HepG2 (cell line): ENCODE measurements at regions not wholly inside any gene's neighbourhood (a gene's known extent, or its start where the extent isn't known, plus 50 kb on each side); places are given as distances from the start of the nearest gene placed in this dataset.

Source experiments
- ATAC-seq: fragments of 200-7000 bp; cut with Tn5 transposase; 3 replicates; pipeline ENCODE4 v1.9.1; 2020; ENCODE audit warnings: mild to moderate bottlenecking, moderate library complexity
- BruUV-seq: library from RNA; stranded (reverse); fragments of 400-500 nt; replicated peaks from 2 replicates; lab custom pipeline; 2021; lab: Mats Ljungman, UMichigan
- CTCF ChIA-PET: fragments of 300-600 bp; formaldehyde crosslinking; extraction: SDS; loops from one replicate; lab custom pipeline; 2021; ENCODE audit warnings: low total read pairs, inconsistent platforms, low intra/inter-chr PET ratio; lab: Yijun Ruan, JAX
- POLR2A ChIA-PET: fragments of 350-600 bp; sonication (Branson Sonifier 250); formaldehyde crosslinking; loops from one replicate; lab custom pipeline; 2020; ENCODE audit warnings: antibody characterized with exemption, inconsistent platforms; lab: Yijun Ruan, JAX
- DNase-seq: peaks from one replicate; pipeline ENCODE4 v3.0.0-alpha.2; 2015; ENCODE audit warnings: low spot score
- FAIRE-seq: peaks from 3 replicates; lab custom pipeline; 2011; peaks lifted over from hg19 to GRCh38; lab: Jason Lieb, UNC
- H2AFZ ChIP-seq: one replicate; pipeline ENCODE4 v1.6.1; 2011; ENCODE audit warnings: low read length, inconsistent platforms
- H3K27ac ChIP-seq: fragments of 300-600 bp; 3 replicates; pipeline ENCODE4 v1.8.0; 2011; ENCODE audit warnings: mixed run types, mild to moderate bottlenecking, mixed read lengths, low read length, inconsistent platforms; ENCODE audit not compliant: insufficient read depth; ENCODE audit errors: extremely low read length
- H3K27me3 ChIP-seq, 2 experiments: fragments of 200-600 bp in 1 of 2; 2 replicates in 1 of 2; 3 replicates in 1 of 2; pipeline versions ENCODE4 v1.6.0 to v1.8.0; 2011; ENCODE audit warnings: low read length in 2 of 2, mild to moderate bottlenecking in 2 of 2, moderate library complexity in 2 of 2, inconsistent platforms in 1 of 2; ENCODE audit not compliant: insufficient read depth in 2 of 2, control insufficient read depth in 1 of 2
- H3K36me3 ChIP-seq, 2 experiments: fragments of 200-600 bp in 1 of 2; replicated peaks in 1 of 2; 2 replicates in 1 of 2; 3 replicates in 1 of 2; pipeline versions ENCODE4 v1.5.1 to v1.8.0; 2011; ENCODE audit warnings: low read length in 2 of 2, inconsistent platforms in 1 of 2; ENCODE audit not compliant: insufficient read depth in 2 of 2, control insufficient read depth in 1 of 2
- H3K4me1 ChIP-seq: 2 replicates; pipeline ENCODE4 v1.5.1; 2012; ENCODE audit warnings: low read length, inconsistent platforms; ENCODE audit not compliant: insufficient read depth
- H3K4me2 ChIP-seq: 2 replicates; pipeline ENCODE4 v1.6.0; 2011; ENCODE audit warnings: low read depth, low read length, inconsistent platforms
- H3K4me3 ChIP-seq, 3 experiments: fragments of 200-600 bp in 1 of 3; sonication (generic), shearing (Covaris generic) in 1 of 3; replicated peaks in 1 of 3; 2 replicates each; pipeline ENCODE4 v1.5.1; 2011 to 2016; ENCODE audit warnings: low read length in 3 of 3, inconsistent platforms in 2 of 3, low read depth in 2 of 3, mild to moderate bottlenecking in 2 of 3, control low read depth in 1 of 3, mixed read lengths in 1 of 3; ENCODE audit not compliant: insufficient read depth in 1 of 3
- H3K79me2 ChIP-seq: one replicate; pipeline ENCODE4 v1.6.1; 2011; ENCODE audit warnings: low read length, inconsistent platforms; ENCODE audit not compliant: insufficient read depth
- H3K9ac ChIP-seq: 2 replicates; pipeline ENCODE4 v1.6.0; 2011; ENCODE audit warnings: mild to moderate bottlenecking, low read depth, low read length, inconsistent platforms; ENCODE audit not compliant: insufficient read depth
- H3K9me3 ChIP-seq: 2 replicates; pipeline ENCODE4 v1.5.1; 2012; ENCODE audit warnings: mild to moderate bottlenecking, low read length
- H4K20me1 ChIP-seq: 2 replicates; pipeline ENCODE4 v1.6.0; 2011; ENCODE audit warnings: inconsistent platforms, mild to moderate bottlenecking, low read length, moderate library complexity; ENCODE audit not compliant: insufficient read depth
- RBM39 ChIP-seq: fragments of 200-400 bp; formaldehyde crosslinking; IDR thresholded peaks from one replicate; pipeline ENCODE4 v1.6.1; 2018; ENCODE audit warnings: antibody characterized with exemption, mild to moderate bottlenecking, low read depth, low read length; ENCODE audit not compliant: poor library complexity, severe bottlenecking
- XRCC5 ChIP-seq: fragments of 200-400 bp; formaldehyde crosslinking; optimal IDR thresholded peaks from 2 replicates; pipeline ENCODE3; 2017; ENCODE audit warnings: mild to moderate bottlenecking, low read length
- WGBS: methylation state at CpG from one replicate; pipeline ENCODE4 v1.1.6; 2017; ENCODE audit warnings: low lambda C conversion rate; 5-methylcytosine and 5-hydroxymethylcytosine counted together
- in situ Hi-C: cut with HindIII; loops from 2 replicates; pipeline ENCODE4 v1.10.0; 2017; ENCODE audit warnings: low pct_unique_long_range_greater_than_20kb; ENCODE audit not compliant: extremely low pct_ligation_motif_present
- intact Hi-C: fragments of 100-400 bp; cut with micrococcal nuclease; formaldehyde crosslinking; loops from one replicate; pipeline ENCODE4 v1.10.0; 2022; ENCODE audit not compliant: unreplicated experiment
- TF ChIP-seq, protein P1 (sequence below): sonication (generic); formaldehyde crosslinking; IDR thresholded peaks from one replicate; pipeline ENCODE4 v1.5.1; 2020; ENCODE audit warnings: mild to moderate bottlenecking, missing genetic modification reagents; ENCODE audit errors: not compliant biosample characterization

DNA sequence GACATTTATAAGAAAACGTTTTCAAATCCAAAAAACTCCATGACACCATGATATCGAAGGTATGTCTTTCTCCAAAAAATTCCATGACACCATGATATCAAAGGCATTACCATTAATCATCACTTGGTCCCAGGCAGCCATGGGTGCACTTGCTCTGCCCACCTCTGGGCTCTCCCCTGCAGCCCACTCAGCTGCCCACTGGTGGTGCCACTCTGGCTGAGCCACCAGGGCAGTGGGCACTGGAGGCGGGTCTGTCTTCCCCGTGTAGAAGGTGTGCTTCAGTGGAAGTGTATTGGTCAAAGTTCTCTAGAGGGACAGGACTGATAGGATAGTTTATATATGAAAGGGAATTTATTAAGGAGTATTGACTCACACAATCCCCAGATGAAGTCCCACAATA lies 240.4 kb downstream of the KLF6 start (continued):
- TF ChIP-seq, protein P1, sequence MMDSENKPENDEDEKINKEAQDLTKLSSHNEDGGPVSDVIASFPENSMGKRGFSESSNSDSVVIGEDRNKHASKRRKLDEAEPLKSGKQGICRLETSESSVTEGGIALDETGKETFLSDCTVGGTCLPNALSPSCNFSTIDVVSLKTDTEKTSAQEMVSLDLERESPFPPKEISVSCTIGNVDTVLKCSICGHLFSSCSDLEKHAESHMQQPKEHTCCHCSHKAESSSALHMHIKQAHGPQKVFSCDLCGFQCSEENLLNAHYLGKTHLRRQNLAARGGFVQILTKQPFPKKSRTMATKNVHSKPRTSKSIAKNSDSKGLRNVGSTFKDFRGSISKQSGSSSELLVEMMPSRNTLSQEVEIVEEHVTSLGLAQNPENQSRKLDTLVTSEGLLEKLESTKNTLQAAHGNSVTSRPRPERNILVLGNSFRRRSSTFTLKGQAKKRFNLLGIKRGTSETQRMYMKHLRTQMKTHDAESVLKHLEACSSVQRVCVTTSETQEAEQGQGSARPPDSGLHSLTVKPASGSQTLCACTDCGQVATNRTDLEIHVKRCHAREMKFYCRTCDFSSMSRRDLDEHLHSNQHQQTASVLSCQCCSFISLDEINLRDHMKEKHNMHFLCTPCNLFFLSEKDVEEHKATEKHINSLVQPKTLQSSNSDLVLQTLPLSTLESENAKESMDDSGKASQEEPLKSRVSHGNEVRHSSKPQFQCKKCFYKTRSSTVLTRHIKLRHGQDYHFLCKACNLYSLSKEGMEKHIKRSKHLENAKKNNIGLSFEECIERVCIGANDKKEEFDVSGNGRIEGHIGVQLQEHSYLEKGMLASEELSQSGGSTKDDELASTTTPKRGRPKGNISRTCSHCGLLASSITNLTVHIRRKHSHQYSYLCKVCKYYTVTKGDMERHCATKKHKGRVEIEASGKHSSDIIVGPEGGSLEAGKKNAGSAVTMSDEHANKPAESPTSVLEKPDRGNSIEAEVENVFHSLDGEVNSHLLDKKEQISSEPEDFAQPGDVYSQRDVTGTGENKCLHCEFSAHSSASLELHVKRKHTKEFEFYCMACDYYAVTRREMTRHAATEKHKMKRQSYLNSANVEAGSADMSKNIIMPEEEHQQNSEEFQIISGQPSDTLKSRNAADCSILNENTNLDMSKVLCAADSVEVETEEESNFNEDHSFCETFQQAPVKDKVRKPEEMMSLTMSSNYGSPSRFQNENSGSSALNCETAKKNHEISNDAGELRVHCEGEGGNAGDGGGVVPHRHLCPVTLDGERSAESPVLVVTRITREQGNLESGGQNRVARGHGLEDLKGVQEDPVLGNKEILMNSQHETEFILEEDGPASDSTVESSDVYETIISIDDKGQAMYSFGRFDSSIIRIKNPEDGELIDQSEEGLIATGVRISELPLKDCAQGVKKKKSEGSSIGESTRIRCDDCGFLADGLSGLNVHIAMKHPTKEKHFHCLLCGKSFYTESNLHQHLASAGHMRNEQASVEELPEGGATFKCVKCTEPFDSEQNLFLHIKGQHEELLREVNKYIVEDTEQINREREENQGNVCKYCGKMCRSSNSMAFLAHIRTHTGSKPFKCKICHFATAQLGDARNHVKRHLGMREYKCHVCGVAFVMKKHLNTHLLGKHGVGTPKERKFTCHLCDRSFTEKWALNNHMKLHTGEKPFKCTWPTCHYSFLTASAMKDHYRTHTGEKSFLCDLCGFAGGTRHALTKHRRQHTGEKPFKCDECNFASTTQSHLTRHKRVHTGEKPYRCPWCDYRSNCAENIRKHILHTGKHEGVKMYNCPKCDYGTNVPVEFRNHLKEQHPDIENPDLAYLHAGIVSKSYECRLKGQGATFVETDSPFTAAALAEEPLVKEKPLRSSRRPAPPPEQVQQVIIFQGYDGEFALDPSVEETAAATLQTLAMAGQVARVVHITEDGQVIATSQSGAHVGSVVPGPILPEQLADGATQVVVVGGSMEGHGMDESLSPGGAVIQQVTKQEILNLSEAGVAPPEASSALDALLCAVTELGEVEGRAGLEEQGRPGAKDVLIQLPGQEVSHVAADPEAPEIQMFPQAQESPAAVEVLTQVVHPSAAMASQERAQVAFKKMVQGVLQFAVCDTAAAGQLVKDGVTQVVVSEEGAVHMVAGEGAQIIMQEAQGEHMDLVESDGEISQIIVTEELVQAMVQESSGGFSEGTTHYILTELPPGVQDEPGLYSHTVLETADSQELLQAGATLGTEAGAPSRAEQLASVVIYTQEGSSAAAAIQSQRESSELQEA = no peak
- TF ChIP-seq RBM39 = no peak
- TF ChIP-seq, all 625 proteins: peak for 0

DNA sequence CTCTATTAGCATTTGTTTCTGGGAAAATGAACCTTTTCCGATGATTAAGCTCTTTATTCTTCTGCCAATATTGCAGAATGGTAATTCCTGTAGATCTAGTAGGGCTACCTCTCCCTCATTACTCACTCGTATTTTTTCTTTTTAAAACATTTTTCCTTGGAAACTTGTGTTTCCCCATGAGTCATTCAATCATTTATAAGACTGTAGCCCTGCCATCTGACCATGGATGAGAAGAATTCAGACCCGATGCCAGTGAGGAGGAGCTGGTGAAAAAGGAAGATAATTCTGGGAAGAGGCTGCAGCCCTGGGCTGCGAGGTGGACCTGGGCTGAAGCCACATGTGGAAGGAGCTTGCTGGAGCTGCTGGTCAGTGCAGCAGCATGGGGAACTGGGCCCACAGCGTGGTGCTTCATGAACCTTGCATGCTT lies 242.8 kb downstream of the KLF6 start:
- Histone ChIP-seq H3K27me3 (peaks cover 0 to 56% of the 10 kb centered on the region in 2 experiments; a peak in 3 of 5 replicates), H3K9me3 (no peaks in the 10 kb centered on the region), H3K4me1 (no peaks in the 10 kb centered on the region), H4K20me1 (no peaks in the 10 kb centered on the region), H3K27ac (no peak overlapping the region), H2AFZ (no peak overlapping the region), H3K79me2 (no peaks in the 10 kb centered on the region), H3K4me2 (no peak overlapping the region), H3K4me3 (no peak overlapping the region), H3K36me3 (no peaks in the 10 kb centered on the region), H3K9ac (no peak overlapping the region)
- DNase-seq (no peak), FAIRE-seq (no peak), ATAC-seq (no peak)
- intact Hi-C loops (no loop called here), in situ Hi-C loops (no loop called here)
- WGBS = 0% methylated on average over 4 of the region's 5 CpGs
- POLR2A ChIA-PET = no interaction called here
- CTCF ChIA-PET = no interaction called here
- no peak for TF ChIP-seq XRCC5
- BruUV-seq = no TSS peak
